ENCODE measurements at regions not wholly inside any gene's neighbourhood (a gene's known extent, or its start where the extent isn't known, plus 50 kb on each side); places are given as distances from the start of the nearest gene placed in this dataset.
"Not testable (repeated sequence)": the region's sequence is repeated elsewhere in the genome, so short reads cannot be mapped to it uniquely, and the experiment has no call there.

GRCh38 chr2:166643980-166644379 is 149.9 kb upstream of the SCN7A start:
- no peak overlapping the region for H3K4me3 Mint-ChIP-seq
- no peaks in the 10 kb centered on the region for H3K36me3 Mint-ChIP-seq
- DNase-seq, result no peak
- H3K27me3 Mint-ChIP-seq, result no peaks in the 10 kb centered on the region
- H3K4me1 Mint-ChIP-seq, result no peaks in the 10 kb centered on the region
- H3K27ac Mint-ChIP-seq, result no peak overlapping the region
- H3K9me3 Mint-ChIP-seq, result peaks cover 2 to 7% of the 10 kb centered on the region in 2 donors
- no peak for ATAC-seq (replicated peaks)

- not testable (repeated sequence) for H3K27me3 Mint-ChIP-seq; DNase-seq; H3K4me1 Mint-ChIP-seq; H3K36me3 Mint-ChIP-seq; H3K4me3 Mint-ChIP-seq; ATAC-seq (replicated peaks); H3K27ac Mint-ChIP-seq; H3K9me3 Mint-ChIP-seq
Observed at GRCh38 chr2:166641516-166641915, 147.5 kb upstream of the SCN7A start.

- Mint-ChIP-seq H3K4me3 (no peak overlapping the region), H3K36me3 (no peaks in the 10 kb centered on the region), H3K27ac (no peak overlapping the region), H3K27me3 (no peaks in the 10 kb centered on the region), H3K9me3 (peaks cover 0 to 7% of the 10 kb centered on the region in 2 donors), H3K4me1 (no peaks in the 10 kb centered on the region)
- DNase-seq, result no peak
- ATAC-seq (replicated peaks), result no peak
Observed at GRCh38 chr2:166637051-166637450, 143.0 kb upstream of the SCN7A start.

GRCh38 chr2:166634706-166635105 is 140.7 kb upstream of the SCN7A start:
- Mint-ChIP-seq H3K4me1 (no peaks in the 10 kb centered on the region), H3K4me3 (no peak overlapping the region), H3K27me3 (no peaks in the 10 kb centered on the region), H3K27ac (no peak overlapping the region), H3K36me3 (no peaks in the 10 kb centered on the region), H3K9me3 (no peaks in the 10 kb centered on the region)
- ATAC-seq (replicated peaks) (no peak), DNase-seq (no peak)

GRCh38 chr2:166632616-166633015 is 138.6 kb upstream of the SCN7A start:
- peaks cover 0 to 4% of the 10 kb centered on the region in 2 donors for H3K27me3 Mint-ChIP-seq
- no peak overlapping the region for H3K4me3 Mint-ChIP-seq
- no peak for ATAC-seq (replicated peaks)
- DNase-seq, result no peak
- H3K9me3 Mint-ChIP-seq, result no peaks in the 10 kb centered on the region
- H3K36me3 Mint-ChIP-seq, result no peaks in the 10 kb centered on the region
- H3K4me1 Mint-ChIP-seq, result no peaks in the 10 kb centered on the region
- H3K27ac Mint-ChIP-seq, result no peak overlapping the region

- Mint-ChIP-seq H3K4me3 (no peak overlapping the region), H3K9me3 (peaks cover 0 to 10% of the 10 kb centered on the region in 2 donors), H3K4me1 (peaks cover 1 to 3% of the 10 kb centered on the region in 2 donors), H3K36me3 (no peaks in the 10 kb centered on the region), H3K27me3 (peaks cover 0 to 4% of the 10 kb centered on the region in 2 donors), H3K27ac (no peak overlapping the region)
- no peak for ATAC-seq (replicated peaks)
- no peak for DNase-seq
Observed at GRCh38 chr2:166628478-166629136, 134.6 kb upstream of the SCN7A start.

- DNase-seq (no peak), ATAC-seq (replicated peaks) (peak; percentile 43 to 55)
Observed at GRCh38 chr2:166627893-166628292, 133.8 kb upstream of the SCN7A start.

GRCh38 chr2:166625670-166626069 is 131.6 kb upstream of the SCN7A start:
- no peaks in the 10 kb centered on the region for H3K36me3 Mint-ChIP-seq
- DNase-seq (no peak), ATAC-seq (replicated peaks) (no peak)
- H3K4me3 Mint-ChIP-seq, result no peak overlapping the region
- H3K9me3 Mint-ChIP-seq, result peaks cover 0 to 13% of the 10 kb centered on the region in 2 donors
- no peak overlapping the region for H3K27ac Mint-ChIP-seq
- H3K4me1 Mint-ChIP-seq, result peaks cover 5 to 11% of the 10 kb centered on the region in 2 donors
- H3K27me3 Mint-ChIP-seq, result peaks cover 0 to 4% of the 10 kb centered on the region in 2 donors

More at GRCh38 chr2:166627893-166628292, 133.8 kb upstream of the SCN7A start:
- Mint-ChIP-seq H3K4me3 (no peak overlapping the region), H3K4me1 (peaks cover 4 to 10% of the 10 kb centered on the region in 2 donors), H3K9me3 (peaks cover 0 to 13% of the 10 kb centered on the region in 2 donors), H3K36me3 (no peaks in the 10 kb centered on the region), H3K27me3 (peaks cover 0 to 4% of the 10 kb centered on the region in 2 donors), H3K27ac (no peak overlapping the region)

GRCh38 chr2:166614503-166614902 is 120.5 kb upstream of the SCN7A start:
- DNase-seq (no peak), ATAC-seq (replicated peaks) (no peak)
- peaks cover 8 to 15% of the 10 kb centered on the region in 2 donors for H3K27me3 Mint-ChIP-seq

GRCh38 chr2:166614029-166614428 is 120.0 kb upstream of the SCN7A start:
- H3K9me3 Mint-ChIP-seq, result peaks cover 3 to 7% of the 10 kb centered on the region in 2 donors
- no peak for DNase-seq
- no peaks in the 10 kb centered on the region for H3K36me3 Mint-ChIP-seq
- no peak for ATAC-seq (replicated peaks)
- H3K27me3 Mint-ChIP-seq, result peaks cover 8 to 16% of the 10 kb centered on the region in 2 donors
- peaks cover 13 to 22% of the 10 kb centered on the region in 2 donors for H3K4me1 Mint-ChIP-seq
- H3K4me3 Mint-ChIP-seq, result no peak overlapping the region
- no peak overlapping the region for H3K27ac Mint-ChIP-seq

More at GRCh38 chr2:166614503-166614902, 120.5 kb upstream of the SCN7A start:
- no peak overlapping the region for H3K4me3 Mint-ChIP-seq
- H3K9me3 Mint-ChIP-seq, result peaks cover 3 to 7% of the 10 kb centered on the region in 2 donors
- no peak overlapping the region for H3K27ac Mint-ChIP-seq
- H3K36me3 Mint-ChIP-seq, result no peaks in the 10 kb centered on the region
- peaks cover 13 to 21% of the 10 kb centered on the region in 2 donors for H3K4me1 Mint-ChIP-seq

GRCh38 chr2:166613226-166613625 is 119.2 kb upstream of the SCN7A start:
- Mint-ChIP-seq H3K4me3 (no peak overlapping the region), H3K9me3 (peaks cover 3 to 7% of the 10 kb centered on the region in 2 donors), H3K36me3 (no peaks in the 10 kb centered on the region), H3K4me1 (peaks cover 13 to 22% of the 10 kb centered on the region in 2 donors), H3K27ac (no peak overlapping the region), H3K27me3 (peaks cover 8 to 16% of the 10 kb centered on the region in 2 donors)
- no peak for ATAC-seq (replicated peaks)
- no peak for DNase-seq

GRCh38 chr2:166612214-166612613 is 118.2 kb upstream of the SCN7A start:
- Mint-ChIP-seq H3K4me1 (peaks cover 13 to 22% of the 10 kb centered on the region in 2 donors), H3K27ac (no peak overlapping the region), H3K36me3 (no peaks in the 10 kb centered on the region), H3K27me3 (peaks cover 8 to 16% of the 10 kb centered on the region in 2 donors), H3K4me3 (no peak overlapping the region), H3K9me3 (peaks cover 3 to 7% of the 10 kb centered on the region in 2 donors)
- no peak for ATAC-seq (replicated peaks)
- no peak for DNase-seq

GRCh38 chr2:166610913-166611305 is 116.9 kb upstream of the SCN7A start:
- Mint-ChIP-seq H3K4me3 (peak overlapping the region; percentile 44 to 65), H3K4me1 (peaks cover 13 to 22% of the 10 kb centered on the region in 2 donors), H3K9me3 (peaks cover 3 to 7% of the 10 kb centered on the region in 2 donors), H3K27me3 (peaks cover 8 to 16% of the 10 kb centered on the region in 2 donors), H3K36me3 (no peaks in the 10 kb centered on the region), H3K27ac (no peak overlapping the region)
- no peak for DNase-seq
- no peak for ATAC-seq (replicated peaks)

- peak; percentile 86 to 89 for ATAC-seq (replicated peaks)
- Mint-ChIP-seq H3K4me3 (peak overlapping the region; percentile 44 to 65), H3K9me3 (peaks cover 3 to 7% of the 10 kb centered on the region in 2 donors), H3K27me3 (peaks cover 8 to 16% of the 10 kb centered on the region in 2 donors), H3K4me1 (peaks cover 13 to 22% of the 10 kb centered on the region in 2 donors), H3K36me3 (no peaks in the 10 kb centered on the region), H3K27ac (peak overlapping the region; percentile 3)
- peak; percentile 8 for DNase-seq
Observed at GRCh38 chr2:166610180-166610912, 116.3 kb upstream of the SCN7A start.
